Muscle of leg (tissue), 3 donors: ENCODE measurements at regions not wholly inside any gene's neighbourhood (a gene's known extent, or its start where the extent isn't known, plus 50 kb on each side); places are given as distances from the start of the nearest gene placed in this dataset.
"Not testable (repeated sequence)": the region's sequence is repeated elsewhere in the genome, so short reads cannot be mapped to it uniquely, and the experiment has no call there.

Source experiments
- DNase-seq: peaks from one replicate; pipeline ENCODE4 v3.0.0; 2013
- H3K27ac ChIP-seq: one replicate; pipeline ENCODE4 v1.5.1; 2013; ENCODE audit warnings: mild to moderate bottlenecking, low read length, control low read depth
- H3K27me3 ChIP-seq: one replicate; pipeline ENCODE4 v1.6.1; 2013; ENCODE audit warnings: low read length; ENCODE audit not compliant: control insufficient read depth, insufficient read depth
- H3K36me3 ChIP-seq: one replicate; pipeline ENCODE4 v1.6.1; 2013; ENCODE audit warnings: low read length; ENCODE audit not compliant: control insufficient read depth, insufficient read depth
- H3K4me1 ChIP-seq: one replicate; pipeline ENCODE4 v1.6.1; 2013; ENCODE audit warnings: low read length; ENCODE audit not compliant: control insufficient read depth, insufficient read depth
- H3K4me3 ChIP-seq: one replicate; pipeline ENCODE4 v1.5.1; 2013; ENCODE audit warnings: low read length, control low read depth
- H3K9me3 ChIP-seq: replicated peaks from 2 replicates; pipeline ENCODE4 v1.6.1; 2013; ENCODE audit warnings: low read depth, low read length; ENCODE audit not compliant: control insufficient read depth
- WGBS: methylation state at CpG from one replicate; pipeline ENCODE4 v1.1.5; 2013; ENCODE audit warnings: missing lambda C conversion rate; ENCODE audit not compliant: insufficient coverage; 5-methylcytosine and 5-hydroxymethylcytosine counted together

DNA sequence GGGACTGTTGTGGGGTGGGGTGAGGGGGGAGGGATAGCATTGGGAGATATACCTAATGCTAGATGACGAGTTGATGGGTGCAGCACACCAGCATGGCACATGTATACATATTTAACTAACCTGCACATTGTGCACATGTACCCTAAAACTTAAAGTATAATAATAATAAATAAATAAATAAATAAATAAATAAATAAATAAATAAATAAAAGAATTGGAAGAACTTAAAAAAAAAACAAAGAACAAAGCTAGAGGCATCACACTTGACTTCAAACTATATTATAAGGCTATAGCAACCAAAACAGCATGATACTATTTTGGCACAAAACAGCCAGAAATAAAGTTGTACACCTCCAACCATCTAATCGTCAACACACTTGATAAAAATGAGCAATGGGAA is 106.5 kb upstream of the NDST3 start:
- not testable (repeated sequence) for H3K4me3 ChIP-seq, H3K27me3 ChIP-seq, DNase-seq, H3K4me1 ChIP-seq, H3K27ac ChIP-seq, H3K9me3 ChIP-seq, H3K36me3 ChIP-seq
- no CpG with 5 or more reads among the region's 2 CpGs for WGBS

DNA sequence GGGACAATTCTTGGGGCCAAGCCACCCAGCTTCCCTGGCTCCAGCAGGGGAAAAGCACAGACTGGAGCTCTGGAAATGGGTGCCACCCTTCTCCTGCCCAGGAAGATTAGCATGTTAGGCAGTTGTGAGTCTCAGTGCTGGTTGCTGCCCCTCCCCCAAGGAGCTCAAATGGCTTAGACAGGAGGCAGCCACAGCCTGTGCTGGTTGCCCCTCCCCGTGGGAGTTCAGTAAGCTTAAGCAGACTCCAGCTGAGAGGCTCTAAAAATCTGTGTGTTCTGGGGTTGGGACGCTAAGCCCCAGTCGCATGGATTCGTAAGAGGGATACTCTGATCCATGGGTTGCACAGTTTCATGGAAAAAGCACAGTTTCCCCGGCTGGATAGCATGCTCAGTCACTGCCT is 92.7 kb upstream of the NDST3 start:
- Histone ChIP-seq H3K27ac (no peak overlapping the region), H3K27me3 (no peaks in the 10 kb centered on the region), H3K4me1 (no peaks in the 10 kb centered on the region), H3K9me3 (peaks cover 3% of the 10 kb centered on the region), H3K4me3 (no peak overlapping the region), H3K36me3 (no peaks in the 10 kb centered on the region)
- no peak for DNase-seq
- WGBS: 70% methylated on average over 4 of the region's 5 CpGs

DNA sequence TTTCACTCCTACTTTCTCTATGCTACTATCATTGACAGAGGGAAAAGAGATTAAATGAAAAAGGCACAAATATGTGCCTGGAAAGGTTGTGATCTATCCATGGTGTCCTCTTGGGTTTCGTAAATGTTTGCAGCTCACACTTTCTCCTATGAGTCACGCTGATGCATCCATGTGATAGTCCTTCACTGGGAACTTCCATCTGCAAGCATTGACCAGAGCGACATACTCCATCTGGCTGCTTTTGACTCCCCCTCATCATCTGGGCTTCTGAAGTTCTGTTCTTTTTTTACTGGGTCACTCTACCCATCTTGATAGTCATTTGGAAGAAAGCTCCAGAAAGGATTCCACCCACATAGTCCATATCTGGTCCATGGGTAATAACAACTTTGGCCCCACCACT is 84.7 kb upstream of the NDST3 start:
- Histone ChIP-seq H3K4me1 (no peaks in the 10 kb centered on the region), H3K27ac (no peak overlapping the region), H3K9me3 (no peaks in the 10 kb centered on the region), H3K36me3 (no peaks in the 10 kb centered on the region), H3K4me3 (no peak overlapping the region), H3K27me3 (no peaks in the 10 kb centered on the region)
- 67% methylated on average over 3 of the region's 3 CpGs for WGBS
- no peak for DNase-seq

DNA sequence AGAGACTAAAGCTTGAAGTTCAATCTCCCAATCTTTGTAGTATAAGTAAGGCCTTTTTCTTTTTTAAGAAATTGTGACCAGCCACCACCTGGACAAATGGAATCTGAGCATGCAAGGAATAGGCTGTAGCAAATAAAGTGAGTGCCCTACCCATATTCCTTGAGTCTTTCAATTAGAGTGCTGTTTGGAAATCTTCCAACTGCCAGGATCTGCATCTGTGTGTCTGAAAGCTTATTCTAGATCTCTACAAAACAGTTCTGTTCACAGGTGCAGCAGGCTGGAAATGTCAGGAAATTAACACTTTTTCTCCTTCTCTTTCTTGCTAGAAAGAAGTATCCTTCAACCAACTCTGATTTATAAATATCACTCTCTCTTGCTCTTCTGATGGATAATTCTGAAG is 76.7 kb upstream of the NDST3 start:
- no peak overlapping the region for H3K27ac ChIP-seq
- no peaks in the 10 kb centered on the region for H3K4me1 ChIP-seq
- H3K4me3 ChIP-seq: no peak overlapping the region
- no peaks in the 10 kb centered on the region for H3K9me3 ChIP-seq
- H3K27me3 ChIP-seq: no peaks in the 10 kb centered on the region
- no peak for DNase-seq
- H3K36me3 ChIP-seq: no peaks in the 10 kb centered on the region

DNA sequence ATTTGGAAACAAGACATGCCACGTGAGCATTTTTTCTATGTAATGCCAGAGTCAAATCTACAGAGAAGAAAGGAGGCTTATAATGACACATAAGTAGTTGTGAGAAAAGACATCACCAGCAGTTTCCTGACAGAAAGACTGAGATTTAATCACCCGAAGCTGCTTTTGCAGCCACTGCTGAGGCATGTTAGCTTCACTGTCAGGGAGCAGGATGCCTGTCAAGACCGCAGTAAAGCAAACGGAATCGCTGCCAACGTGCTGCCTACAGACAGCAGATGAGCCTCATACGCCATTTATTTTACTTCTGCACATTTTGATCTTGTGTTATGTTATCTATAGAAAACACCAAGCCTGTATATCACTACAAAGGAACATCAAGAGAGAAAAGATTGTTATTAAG is 68.7 kb upstream of the NDST3 start:
- no peaks in the 10 kb centered on the region for H3K4me1 ChIP-seq
- DNase-seq: peak; percentile 1
- H3K27ac ChIP-seq: no peak overlapping the region
- no peaks in the 10 kb centered on the region for H3K27me3 ChIP-seq
- H3K36me3 ChIP-seq: no peaks in the 10 kb centered on the region
- no peak overlapping the region for H3K4me3 ChIP-seq
- WGBS: 8% methylated on average over 1 of the region's 7 CpGs
- no peaks in the 10 kb centered on the region for H3K9me3 ChIP-seq

DNA sequence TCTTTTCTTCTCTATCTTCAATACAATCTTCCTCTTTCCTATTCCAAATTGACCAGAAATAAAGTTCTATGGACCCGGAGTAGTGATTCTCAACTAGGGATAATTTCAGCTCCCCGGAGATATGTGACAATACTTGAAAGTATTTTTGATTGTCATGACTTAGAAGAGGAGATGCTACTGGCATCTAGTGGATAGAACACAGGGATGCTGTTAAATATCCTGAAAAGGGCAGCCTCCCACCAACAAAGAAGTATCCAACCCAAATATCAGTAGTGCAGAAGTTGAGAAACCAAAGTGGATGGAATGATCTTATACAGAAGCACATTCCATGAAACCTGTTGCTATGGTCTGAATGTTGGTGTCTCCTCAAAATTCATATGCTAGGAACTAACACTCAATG is 65.7 kb upstream of the NDST3 start:
- no peak overlapping the region for H3K27ac ChIP-seq
- DNase-seq: no peak
- no peaks in the 10 kb centered on the region for H3K36me3 ChIP-seq
- no peaks in the 10 kb centered on the region for H3K4me1 ChIP-seq
- no CpG with 5 or more reads among the region's 2 CpGs for WGBS
- no peaks in the 10 kb centered on the region for H3K27me3 ChIP-seq
- H3K4me3 ChIP-seq: no peak overlapping the region
- no peaks in the 10 kb centered on the region for H3K9me3 ChIP-seq

DNA sequence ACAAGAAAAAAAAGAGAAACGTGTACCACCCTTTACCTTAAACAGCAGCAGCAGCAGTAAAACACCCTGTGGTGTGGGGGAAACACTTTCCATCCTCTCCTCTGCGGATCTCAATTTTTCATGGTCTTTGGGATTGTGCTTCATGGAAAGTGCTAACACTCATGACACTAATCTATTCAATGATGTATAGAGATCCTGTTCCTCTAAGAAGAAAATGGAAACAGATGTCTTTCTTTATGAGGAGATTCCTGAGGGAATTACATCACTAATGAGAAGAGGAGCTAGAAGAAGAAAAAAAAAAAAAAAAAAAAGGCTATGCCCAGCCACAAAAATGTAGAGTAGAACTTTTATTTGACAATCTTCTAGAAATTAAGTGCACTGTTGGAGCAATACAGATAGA is 62.9 kb upstream of the NDST3 start:
- Histone ChIP-seq H3K27ac (no peak overlapping the region), H3K27me3 (no peaks in the 10 kb centered on the region), H3K4me3 (no peak overlapping the region), H3K4me1 (no peaks in the 10 kb centered on the region), H3K36me3 (no peaks in the 10 kb centered on the region), H3K9me3 (no peaks in the 10 kb centered on the region)
- no CpG with 5 or more reads among the region's 2 CpGs for WGBS
- peak; percentile 1 for DNase-seq

DNA sequence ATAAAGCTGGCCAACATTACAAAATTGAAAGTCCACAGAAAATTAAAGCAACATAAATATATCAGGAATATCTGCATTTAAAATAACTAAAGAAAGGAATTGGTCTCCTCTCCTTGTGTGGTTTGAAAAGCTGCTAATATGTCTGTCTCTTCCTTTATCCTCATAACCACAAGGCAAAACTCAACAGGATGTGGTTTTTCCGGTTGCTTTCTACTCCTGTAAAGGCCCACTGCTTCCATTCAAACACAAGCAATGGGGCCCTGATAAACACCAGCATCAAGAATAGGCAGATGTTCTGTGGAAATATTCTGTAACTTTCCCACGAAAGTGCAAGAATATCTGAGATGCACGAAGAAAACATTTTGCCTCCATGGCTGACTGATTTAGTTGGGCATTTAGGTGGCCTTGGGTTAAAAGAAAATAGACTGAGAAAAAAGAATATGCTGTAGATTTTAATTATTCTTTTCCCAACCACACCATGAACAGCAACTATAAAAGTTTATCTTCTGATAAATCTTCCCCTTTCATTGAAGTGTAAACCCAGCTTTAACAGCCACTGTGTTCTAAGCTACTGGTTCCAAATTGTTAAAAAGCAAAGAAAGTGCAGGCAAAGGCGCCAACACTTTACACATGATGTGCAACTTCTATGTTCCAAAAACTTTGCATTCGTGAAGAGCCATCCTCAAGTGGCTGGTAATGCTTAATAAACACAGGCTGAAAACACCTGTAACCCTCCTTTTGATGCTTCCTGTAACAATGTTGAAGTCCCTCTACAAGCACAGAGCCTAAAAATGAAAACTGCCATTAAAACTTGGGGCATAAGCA is 50.5 kb upstream of the NDST3 start:
- Histone ChIP-seq H3K36me3 (no peaks in the 10 kb centered on the region), H3K4me3 (no peak overlapping the region), H3K27me3 (no peaks in the 10 kb centered on the region), H3K27ac (no peak overlapping the region), H3K9me3 (no peaks in the 10 kb centered on the region), H3K4me1 (no peaks in the 10 kb centered on the region)
- DNase-seq: no peak
- WGBS: 67% methylated on average over 1 of the region's 5 CpGs

DNA sequence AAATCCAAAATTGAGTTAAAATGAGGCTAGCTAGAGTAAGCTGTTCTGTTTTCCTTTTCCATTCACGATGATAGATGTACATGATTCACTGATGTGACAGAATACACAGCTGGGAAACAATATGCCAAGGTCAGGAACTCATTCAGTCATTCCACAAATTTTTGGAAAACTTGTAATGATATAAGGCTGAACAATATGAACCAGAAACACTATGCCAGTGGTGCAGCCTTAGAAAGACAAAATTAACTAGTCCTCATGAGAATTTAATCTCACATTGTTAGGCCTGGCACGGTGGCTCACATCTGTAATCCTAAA is 50.0 kb upstream of the NDST3 start:
- no peaks in the 10 kb centered on the region for H3K27me3 ChIP-seq
- no peaks in the 10 kb centered on the region for H3K4me1 ChIP-seq
- H3K4me3 ChIP-seq: no peak overlapping the region
- DNase-seq: no peak
- 60% methylated on average over 1 of the region's 2 CpGs for WGBS
- H3K36me3 ChIP-seq: no peaks in the 10 kb centered on the region
- no peak overlapping the region for H3K27ac ChIP-seq
- no peaks in the 10 kb centered on the region for H3K9me3 ChIP-seq
